ENCODE measurements at regions not wholly inside any gene's neighbourhood (a gene's known extent, or its start where the extent isn't known, plus 50 kb on each side); places are given as distances from the start of the nearest gene placed in this dataset.

- TF ChIP-seq EZH2 (IDR thresholded peaks at IDR 0.05; ENCODE audit: insufficient read depth, poor library complexity, severe bottlenecking) = no peak
- no peak for TF ChIP-seq EZH2phosphoT487 (IDR thresholded peaks at IDR 0.05; ENCODE audit: insufficient read depth, low read depth)
Observed at GRCh38 chr3:43950775-43951174, 260.0 kb downstream of the ABHD5 start.

All from GM23248 (cell line).